Activated CD4-positive, alpha-beta T cell treated with anti-CD3 and anti-CD28 coated beads, Interleukin-2, amount 50 U/mL, for 24 hours (primary cell): ENCODE measurements at regions not wholly inside any gene's neighbourhood (a gene's known extent, or its start where the extent isn't known, plus 50 kb on each side); places are given as distances from the start of the nearest gene placed in this dataset.

Experiments
- DNase-seq, 2 donors: peaks; one replicate each; pipeline ENCODE4 v3.0.0-alpha.2; 2020; ENCODE audit warnings: low read depth in 1 of 2, low spot score in 1 of 2

- no peak for DNase-seq
Measured at GRCh38 chr4:138297743-138298405, 55.7 kb upstream of the SLC7A11 start.

GRCh38 chr4:138292321-138292720 is 50.2 kb upstream of the SLC7A11 start:
- DNase-seq: no peak
